ENCODE measurements at regions not wholly inside any gene's neighbourhood (a gene's known extent, or its start where the extent isn't known, plus 50 kb on each side); places are given as distances from the start of the nearest gene placed in this dataset.
A peak's percentile ranks its signal among the peaks of the same experiment; 100 is the strongest.

DNA sequence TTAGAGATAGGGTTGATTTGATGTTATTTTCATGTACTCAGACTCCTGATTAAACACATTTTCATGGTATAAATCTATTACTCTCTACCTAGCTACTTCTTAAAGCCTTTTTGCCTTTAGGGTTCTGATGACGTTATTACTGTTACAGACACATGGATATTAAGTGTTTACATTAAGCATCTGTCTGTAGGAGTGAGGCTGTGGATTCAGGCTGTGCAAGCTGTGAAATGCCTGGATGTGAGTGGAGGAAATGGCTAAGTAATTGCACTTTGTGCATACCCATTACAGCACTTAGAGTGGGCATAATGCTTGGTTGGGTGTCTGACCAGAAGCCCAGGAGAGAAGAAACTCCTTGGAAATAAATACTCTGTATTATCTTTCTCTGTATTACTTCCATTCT lies 186.8 kb downstream of the SNX18 start:
- Mint-ChIP-seq H3K4me3 (no peak overlapping the region), H3K9me3 (no peaks in the 10 kb centered on the region), H3K27me3 (ENCODE audit: low read depth) (no peaks in the 10 kb centered on the region), H3K4me1 (peaks cover 62% of the 10 kb centered on the region), H3K27ac (ENCODE audit: unreplicated experiment) (no peak overlapping the region), H3K36me3 (ENCODE audit: low read depth) (no peaks in the 10 kb centered on the region)
- TF ChIP-seq, protein P1, sequence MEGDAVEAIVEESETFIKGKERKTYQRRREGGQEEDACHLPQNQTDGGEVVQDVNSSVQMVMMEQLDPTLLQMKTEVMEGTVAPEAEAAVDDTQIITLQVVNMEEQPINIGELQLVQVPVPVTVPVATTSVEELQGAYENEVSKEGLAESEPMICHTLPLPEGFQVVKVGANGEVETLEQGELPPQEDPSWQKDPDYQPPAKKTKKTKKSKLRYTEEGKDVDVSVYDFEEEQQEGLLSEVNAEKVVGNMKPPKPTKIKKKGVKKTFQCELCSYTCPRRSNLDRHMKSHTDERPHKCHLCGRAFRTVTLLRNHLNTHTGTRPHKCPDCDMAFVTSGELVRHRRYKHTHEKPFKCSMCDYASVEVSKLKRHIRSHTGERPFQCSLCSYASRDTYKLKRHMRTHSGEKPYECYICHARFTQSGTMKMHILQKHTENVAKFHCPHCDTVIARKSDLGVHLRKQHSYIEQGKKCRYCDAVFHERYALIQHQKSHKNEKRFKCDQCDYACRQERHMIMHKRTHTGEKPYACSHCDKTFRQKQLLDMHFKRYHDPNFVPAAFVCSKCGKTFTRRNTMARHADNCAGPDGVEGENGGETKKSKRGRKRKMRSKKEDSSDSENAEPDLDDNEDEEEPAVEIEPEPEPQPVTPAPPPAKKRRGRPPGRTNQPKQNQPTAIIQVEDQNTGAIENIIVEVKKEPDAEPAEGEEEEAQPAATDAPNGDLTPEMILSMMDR (conservative IDR thresholded peaks at IDR 0.05): no peak
- DNase-seq (ENCODE audit: low read depth, low spot score): no peak

- Mint-ChIP-seq H3K36me3 (ENCODE audit: low read depth) (no peaks in the 10 kb centered on the region), H3K27me3 (ENCODE audit: low read depth) (no peaks in the 10 kb centered on the region), H3K4me1 (peaks cover 56% of the 10 kb centered on the region), H3K4me3 (peak overlapping the region; percentile 62), H3K27ac (ENCODE audit: unreplicated experiment) (peak overlapping the region; percentile 97), H3K9me3 (no peaks in the 10 kb centered on the region)
- TF ChIP-seq, protein P1 (conservative IDR thresholded peaks at IDR 0.05): no peak
- DNase-seq (ENCODE audit: low read depth, low spot score): no peak
Measured at GRCh38 chr5:54703565-54704255, 186.2 kb downstream of the SNX18 start.

DNA sequence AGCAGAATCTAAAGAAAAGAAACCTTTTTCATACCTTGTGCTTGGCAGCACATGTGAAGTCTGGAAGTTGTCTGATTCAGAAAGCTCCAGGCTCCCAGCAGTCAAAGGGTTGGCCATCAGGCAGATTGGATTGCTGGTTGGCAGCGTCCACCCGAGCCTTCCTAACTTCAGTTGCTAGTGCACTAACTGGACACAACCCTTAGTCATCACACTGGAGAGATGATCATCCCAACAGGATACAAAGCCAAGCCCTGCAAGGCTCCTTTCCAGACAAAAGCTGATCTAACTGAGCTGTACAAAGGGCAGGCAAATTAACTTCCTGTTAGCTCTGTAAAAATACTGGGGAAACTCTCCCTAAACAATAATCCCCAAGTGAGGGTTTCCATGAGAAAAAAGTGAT lies 185.6 kb downstream of the SNX18 start:
- Mint-ChIP-seq H3K9me3 (no peaks in the 10 kb centered on the region), H3K4me1 (peaks cover 51% of the 10 kb centered on the region), H3K27ac (ENCODE audit: unreplicated experiment) (peak overlapping the region; percentile 97), H3K27me3 (ENCODE audit: low read depth) (no peaks in the 10 kb centered on the region), H3K36me3 (ENCODE audit: low read depth) (no peaks in the 10 kb centered on the region), H3K4me3 (peak overlapping the region; percentile 62)
- TF ChIP-seq, protein P1 (conservative IDR thresholded peaks at IDR 0.05): no peak
- DNase-seq (ENCODE audit: low read depth, low spot score): no peak

DNA sequence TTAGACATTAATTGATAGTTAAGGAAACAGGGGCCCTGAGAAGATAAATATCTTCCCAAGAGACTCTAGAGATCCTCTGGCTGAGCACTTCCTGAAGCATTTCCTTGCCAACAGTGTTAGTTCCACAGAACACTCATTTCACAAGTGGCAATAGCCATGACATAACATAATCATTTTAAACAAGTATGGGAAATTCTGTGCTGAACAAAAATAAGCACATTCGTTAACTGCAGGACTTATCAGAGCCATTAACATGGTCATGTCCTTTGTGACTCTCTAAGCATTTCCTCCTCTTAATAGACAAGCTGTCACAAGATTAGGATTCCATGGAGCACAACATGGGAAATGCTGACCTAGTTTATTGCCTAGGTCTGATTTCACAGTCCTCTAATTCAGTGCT lies 184.9 kb downstream of the SNX18 start:
- H3K36me3 Mint-ChIP-seq (ENCODE audit: low read depth): no peaks in the 10 kb centered on the region
- DNase-seq (ENCODE audit: low read depth, low spot score): no peak
- H3K27me3 Mint-ChIP-seq (ENCODE audit: low read depth): no peaks in the 10 kb centered on the region
- H3K27ac Mint-ChIP-seq (ENCODE audit: unreplicated experiment): no peak overlapping the region
- H3K4me3 Mint-ChIP-seq: no peak overlapping the region
- H3K9me3 Mint-ChIP-seq: no peaks in the 10 kb centered on the region
- TF ChIP-seq, protein P1 (conservative IDR thresholded peaks at IDR 0.05): no peak
- H3K4me1 Mint-ChIP-seq: peaks cover 44% of the 10 kb centered on the region

GRCh38 chr5:54700986-54701578 lies 183.5 kb downstream of the SNX18 start:
- TF ChIP-seq, protein P1 (conservative IDR thresholded peaks at IDR 0.05): no peak
- Mint-ChIP-seq H3K9me3 (no peaks in the 10 kb centered on the region), H3K36me3 (ENCODE audit: low read depth) (no peaks in the 10 kb centered on the region), H3K4me1 (peaks cover 33% of the 10 kb centered on the region), H3K27me3 (ENCODE audit: low read depth) (no peaks in the 10 kb centered on the region), H3K4me3 (no peak overlapping the region), H3K27ac (ENCODE audit: unreplicated experiment) (no peak overlapping the region)
- no peak for DNase-seq (ENCODE audit: low read depth, low spot score)
